ENCODE measurements at regions not wholly inside any gene's neighbourhood (a gene's known extent, or its start where the extent isn't known, plus 50 kb on each side); places are given as distances from the start of the nearest gene placed in this dataset.

DNA sequence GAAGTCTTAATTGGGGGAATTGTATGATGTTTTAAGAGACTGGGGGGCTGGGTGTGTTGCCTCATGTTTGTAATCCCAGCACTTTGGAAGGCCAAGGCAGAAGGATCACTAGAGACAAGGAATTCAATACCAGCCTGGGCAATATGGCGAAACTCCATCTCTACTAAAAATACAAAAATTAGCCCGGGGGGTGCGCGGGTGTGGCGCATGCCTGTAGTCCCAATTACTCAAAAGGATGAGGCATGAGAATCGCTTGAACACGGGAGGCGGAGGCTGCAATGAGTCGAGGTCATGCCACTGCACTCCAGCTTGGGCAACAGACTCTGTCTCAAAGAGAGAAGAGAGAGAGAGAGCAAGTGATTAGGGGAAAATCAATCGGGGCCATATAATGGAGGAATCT, 600.5 kb downstream of the SLC16A7 start:
- H3K27me3 Mint-ChIP-seq (ENCODE audit: low read depth): no peaks in the 10 kb centered on the region
- TF ChIP-seq, protein P1, sequence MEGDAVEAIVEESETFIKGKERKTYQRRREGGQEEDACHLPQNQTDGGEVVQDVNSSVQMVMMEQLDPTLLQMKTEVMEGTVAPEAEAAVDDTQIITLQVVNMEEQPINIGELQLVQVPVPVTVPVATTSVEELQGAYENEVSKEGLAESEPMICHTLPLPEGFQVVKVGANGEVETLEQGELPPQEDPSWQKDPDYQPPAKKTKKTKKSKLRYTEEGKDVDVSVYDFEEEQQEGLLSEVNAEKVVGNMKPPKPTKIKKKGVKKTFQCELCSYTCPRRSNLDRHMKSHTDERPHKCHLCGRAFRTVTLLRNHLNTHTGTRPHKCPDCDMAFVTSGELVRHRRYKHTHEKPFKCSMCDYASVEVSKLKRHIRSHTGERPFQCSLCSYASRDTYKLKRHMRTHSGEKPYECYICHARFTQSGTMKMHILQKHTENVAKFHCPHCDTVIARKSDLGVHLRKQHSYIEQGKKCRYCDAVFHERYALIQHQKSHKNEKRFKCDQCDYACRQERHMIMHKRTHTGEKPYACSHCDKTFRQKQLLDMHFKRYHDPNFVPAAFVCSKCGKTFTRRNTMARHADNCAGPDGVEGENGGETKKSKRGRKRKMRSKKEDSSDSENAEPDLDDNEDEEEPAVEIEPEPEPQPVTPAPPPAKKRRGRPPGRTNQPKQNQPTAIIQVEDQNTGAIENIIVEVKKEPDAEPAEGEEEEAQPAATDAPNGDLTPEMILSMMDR (conservative IDR thresholded peaks at IDR 0.05): no peak
- no peak overlapping the region for H3K27ac Mint-ChIP-seq (ENCODE audit: unreplicated experiment)
- DNase-seq (ENCODE audit: low read depth, low spot score): no peak
- no peaks in the 10 kb centered on the region for H3K9me3 Mint-ChIP-seq
- H3K4me1 Mint-ChIP-seq: no peaks in the 10 kb centered on the region
- no peaks in the 10 kb centered on the region for H3K36me3 Mint-ChIP-seq (ENCODE audit: low read depth)
- no peak overlapping the region for H3K4me3 Mint-ChIP-seq

GRCh38 chr12:60197589-60197988, 601.8 kb downstream of the SLC16A7 start:
- H3K27me3 Mint-ChIP-seq (ENCODE audit: low read depth): no peaks in the 10 kb centered on the region
- H3K27ac Mint-ChIP-seq (ENCODE audit: unreplicated experiment): no peak overlapping the region
- H3K4me1 Mint-ChIP-seq: no peaks in the 10 kb centered on the region

GRCh38 chr12:60201891-60202290, 606.1 kb downstream of the SLC16A7 start:
- no peaks in the 10 kb centered on the region for H3K9me3 Mint-ChIP-seq
- no peaks in the 10 kb centered on the region for H3K27me3 Mint-ChIP-seq (ENCODE audit: low read depth)
- no peaks in the 10 kb centered on the region for H3K36me3 Mint-ChIP-seq (ENCODE audit: low read depth)
- no peak overlapping the region for H3K4me3 Mint-ChIP-seq
- no peak overlapping the region for H3K27ac Mint-ChIP-seq (ENCODE audit: unreplicated experiment)
- DNase-seq (ENCODE audit: low read depth, low spot score): no peak
- TF ChIP-seq, protein P1 (conservative IDR thresholded peaks at IDR 0.05): no peak
- H3K4me1 Mint-ChIP-seq: no peaks in the 10 kb centered on the region

More at GRCh38 chr12:60197589-60197988, 601.8 kb downstream of the SLC16A7 start:
- H3K4me3 Mint-ChIP-seq: no peak overlapping the region
- TF ChIP-seq, protein P1 (conservative IDR thresholded peaks at IDR 0.05): no peak
- DNase-seq (ENCODE audit: low read depth, low spot score): no peak
- no peaks in the 10 kb centered on the region for H3K9me3 Mint-ChIP-seq
- no peaks in the 10 kb centered on the region for H3K36me3 Mint-ChIP-seq (ENCODE audit: low read depth)

DNA sequence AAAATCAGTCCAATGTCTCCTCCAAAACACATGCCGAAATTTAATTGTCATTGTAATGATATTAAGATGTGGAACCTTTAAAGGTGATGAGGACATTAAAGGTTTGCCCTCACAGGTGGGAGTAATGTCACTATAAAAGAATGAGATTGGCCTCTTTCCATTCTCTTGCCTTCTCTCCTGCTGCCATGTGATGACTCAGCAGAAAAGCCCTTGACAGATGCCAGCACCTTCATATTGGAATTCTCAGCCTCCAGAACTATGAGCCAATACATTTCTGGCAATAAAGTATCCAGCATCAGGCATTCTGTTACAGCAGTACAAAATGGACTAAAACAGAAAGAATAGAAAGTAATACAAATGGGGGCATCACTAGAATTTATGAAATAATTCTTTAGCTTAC, 609.7 kb downstream of the SLC16A7 start:
- Mint-ChIP-seq H3K27ac (ENCODE audit: unreplicated experiment) (no peak overlapping the region), H3K4me1 (no peaks in the 10 kb centered on the region), H3K27me3 (ENCODE audit: low read depth) (no peaks in the 10 kb centered on the region), H3K4me3 (no peak overlapping the region), H3K36me3 (ENCODE audit: low read depth) (no peaks in the 10 kb centered on the region), H3K9me3 (no peaks in the 10 kb centered on the region)
- TF ChIP-seq, protein P1 (conservative IDR thresholded peaks at IDR 0.05): no peak
- DNase-seq (ENCODE audit: low read depth, low spot score): no peak

- Mint-ChIP-seq H3K36me3 (ENCODE audit: low read depth) (peaks cover 3% of the 10 kb centered on the region), H3K9me3 (peaks cover 10% of the 10 kb centered on the region), H3K4me3 (no peak overlapping the region), H3K27me3 (ENCODE audit: low read depth) (no peaks in the 10 kb centered on the region), H3K4me1 (no peaks in the 10 kb centered on the region), H3K27ac (ENCODE audit: unreplicated experiment) (no peak overlapping the region)
- TF ChIP-seq, protein P1 (conservative IDR thresholded peaks at IDR 0.05): no peak
- DNase-seq (ENCODE audit: low read depth, low spot score): no peak
Observed at GRCh38 chr12:60209521-60209920, 613.7 kb downstream of the SLC16A7 start.

GRCh38 chr12:60209933-60210332, 614.1 kb downstream of the SLC16A7 start:
- Mint-ChIP-seq H3K36me3 (ENCODE audit: low read depth) (peaks cover 3% of the 10 kb centered on the region), H3K9me3 (peaks cover 10% of the 10 kb centered on the region), H3K27ac (ENCODE audit: unreplicated experiment) (no peak overlapping the region), H3K4me3 (no peak overlapping the region), H3K27me3 (ENCODE audit: low read depth) (no peaks in the 10 kb centered on the region), H3K4me1 (no peaks in the 10 kb centered on the region)
- TF ChIP-seq, protein P1 (conservative IDR thresholded peaks at IDR 0.05): no peak
- no peak for DNase-seq (ENCODE audit: low read depth, low spot score)
